Mesenchymal stem cell (in vitro differentiated cells and primary cell): ENCODE measurements at regions not wholly inside any gene's neighbourhood (a gene's known extent, or its start where the extent isn't known, plus 50 kb on each side); places are given as distances from the start of the nearest gene placed in this dataset.

ENCODE experiments used
- DNase-seq: peaks from one replicate; pipeline ENCODE4 v3.0.0-alpha.2; 2013
- H2AFZ ChIP-seq: one replicate; pipeline ENCODE4 v1.6.1; 2013; ENCODE audit warnings: low read depth, mild to moderate bottlenecking, control low read depth, inconsistent platforms, low read length, moderate library complexity
- H2AK5ac ChIP-seq: 2 replicates; pipeline ENCODE4 v1.6.1; 2013; ENCODE audit warnings: low read length, moderate library complexity, mild to moderate bottlenecking, inconsistent platforms; ENCODE audit not compliant: severe bottlenecking
- H2BK120ac ChIP-seq: one replicate; pipeline ENCODE4 v1.6.1; 2013; ENCODE audit warnings: low read depth, mild to moderate bottlenecking, inconsistent platforms, low read length, moderate library complexity
- H2BK12ac ChIP-seq, 2 experiments: one replicate each; pipeline ENCODE4 v1.6.1; 2013; ENCODE audit warnings: inconsistent platforms in 2 of 2, low read length in 2 of 2, mild to moderate bottlenecking in 2 of 2, moderate library complexity in 2 of 2, control low read depth in 1 of 2
- H2BK15ac ChIP-seq: one replicate; pipeline ENCODE4 v1.6.1; 2013; ENCODE audit warnings: mild to moderate bottlenecking, low read depth, inconsistent platforms; ENCODE audit not compliant: poor library complexity, severe bottlenecking
- H2BK5ac ChIP-seq: 2 replicates; pipeline ENCODE4 v1.6.1; 2013; ENCODE audit warnings: low read depth, mild to moderate bottlenecking, low read length, control low read depth, inconsistent platforms; ENCODE audit not compliant: poor library complexity, severe bottlenecking
- H3K14ac ChIP-seq, 2 experiments: one replicate each; pipeline ENCODE4 v1.6.1; 2013; ENCODE audit warnings: inconsistent platforms in 2 of 2, low read length in 2 of 2, control low read depth in 1 of 2, mild to moderate bottlenecking in 1 of 2, moderate library complexity in 1 of 2
- H3K18ac ChIP-seq, 2 experiments: one replicate each; pipeline ENCODE4 v1.6.1; 2013; ENCODE audit warnings: inconsistent platforms in 2 of 2, low read length in 2 of 2, control low read depth in 1 of 2, low read depth in 1 of 2, mild to moderate bottlenecking in 1 of 2
- H3K23ac ChIP-seq, 2 experiments: one replicate each; pipeline ENCODE4 v1.6.1; 2013; ENCODE audit warnings: inconsistent platforms in 2 of 2, low read length in 2 of 2, mild to moderate bottlenecking in 2 of 2, moderate library complexity in 2 of 2, control low read depth in 1 of 2
- H3K27ac ChIP-seq: 2 replicates; pipeline ENCODE4 v1.5.1; 2013; ENCODE audit warnings: mild to moderate bottlenecking, moderate library complexity, low read length, control low read depth, inconsistent platforms; ENCODE audit not compliant: poor library complexity, severe bottlenecking
- H3K27me3 ChIP-seq, 2 experiments: 2 replicates each; pipeline versions ENCODE4 v1.6.1 to v1.7.0; 2013; ENCODE audit warnings: low read length in 2 of 2, mild to moderate bottlenecking in 2 of 2, moderate library complexity in 2 of 2, control low read depth in 1 of 2, inconsistent platforms in 1 of 2; ENCODE audit not compliant: control insufficient read depth in 1 of 2, insufficient read depth in 1 of 2
- H3K36me3 ChIP-seq, 2 experiments: 2 replicates each; pipeline versions ENCODE4 v1.6.1 to v1.7.0; 2013; ENCODE audit warnings: low read length in 2 of 2, control low read depth in 1 of 2, inconsistent platforms in 1 of 2, low read depth in 1 of 2, mild to moderate bottlenecking in 1 of 2; ENCODE audit not compliant: insufficient read depth in 2 of 2, control insufficient read depth in 1 of 2
- H3K4ac ChIP-seq, 2 experiments: one replicate each; pipeline ENCODE4 v1.6.1; 2013; ENCODE audit warnings: inconsistent platforms in 2 of 2, low read length in 2 of 2, mild to moderate bottlenecking in 2 of 2, moderate library complexity in 2 of 2, control low read depth in 1 of 2, low read depth in 1 of 2
- H3K4me1 ChIP-seq: 2 replicates; pipeline ENCODE4 v1.6.1; 2013; ENCODE audit warnings: low read depth, low read length, control low read depth; ENCODE audit not compliant: control insufficient read depth, insufficient read depth
- H3K4me2 ChIP-seq: 2 replicates; pipeline ENCODE4 v1.6.1; 2013; ENCODE audit warnings: low read length, mild to moderate bottlenecking, inconsistent platforms; ENCODE audit not compliant: poor library complexity, severe bottlenecking
- H3K4me3 ChIP-seq, 2 experiments: 2 replicates each; pipeline versions ENCODE4 v1.5.1 to v1.7.0; 2013; ENCODE audit warnings: low read length in 2 of 2, mild to moderate bottlenecking in 2 of 2, control low read depth in 1 of 2, low read depth in 1 of 2; ENCODE audit not compliant: insufficient read depth in 1 of 2
- H3K79me1 ChIP-seq: replicated peaks from 2 replicates; pipeline ENCODE4 v1.6.1; 2013; ENCODE audit warnings: mild to moderate bottlenecking, control low read depth, low read length, inconsistent platforms; ENCODE audit not compliant: poor library complexity, severe bottlenecking
- H3K9ac ChIP-seq: 2 replicates; pipeline ENCODE4 v1.7.0; 2013; ENCODE audit warnings: mild to moderate bottlenecking, low read length, moderate library complexity
- H3K9me3 ChIP-seq: 2 replicates; pipeline ENCODE4 v1.7.0; 2013; ENCODE audit warnings: mild to moderate bottlenecking, low read length; ENCODE audit not compliant: control insufficient read depth
- H4K8ac ChIP-seq: one replicate; pipeline ENCODE4 v1.6.1; 2013; ENCODE audit warnings: inconsistent platforms, mild to moderate bottlenecking, low read length, moderate library complexity
- H4K91ac ChIP-seq: one replicate; pipeline ENCODE4 v1.6.1; 2013; ENCODE audit warnings: mild to moderate bottlenecking, low read length, inconsistent platforms
- WGBS: methylation state at CpG from one replicate; pipeline ENCODE4 v1.1.7; 2013; ENCODE audit warnings: mixed read lengths; 5-methylcytosine and 5-hydroxymethylcytosine counted together

DNA sequence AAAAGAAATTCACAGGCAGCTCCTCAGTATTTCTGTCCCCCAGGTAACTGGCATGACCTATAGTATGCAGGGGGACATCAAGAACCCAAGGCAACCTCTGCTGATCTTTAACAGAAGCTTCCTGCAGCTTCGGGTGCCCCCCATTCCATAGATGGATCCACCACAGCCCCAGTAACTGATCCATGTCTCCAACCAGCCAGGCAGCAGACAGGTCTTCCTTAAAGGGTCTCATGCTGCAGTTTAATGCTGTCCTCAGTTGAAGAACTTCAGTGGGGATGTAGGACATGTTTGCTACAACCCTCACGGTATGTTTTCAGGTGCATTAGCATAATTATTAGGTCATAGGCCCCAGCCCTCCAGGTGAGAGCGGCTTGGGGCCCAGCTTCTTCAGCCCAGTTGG is 90.9 kb upstream of the OLIG2 start:
- H4K91ac ChIP-seq: no peak overlapping the region
- no peaks in the 10 kb centered on the region for H3K4me1 ChIP-seq
- H4K8ac ChIP-seq: no peak overlapping the region
- H3K14ac ChIP-seq: no peak overlapping the region
- no peak overlapping the region for H3K23ac ChIP-seq
- no peak overlapping the region for H3K4ac ChIP-seq
- H3K79me1 ChIP-seq: no peaks in the 10 kb centered on the region
- H3K4me3 ChIP-seq: no peak overlapping the region
- no peak for DNase-seq
- H3K27me3 ChIP-seq: peaks cover 0 to 33% of the 10 kb centered on the region in 2 experiments
- H3K9ac ChIP-seq: no peak overlapping the region
- H2AFZ ChIP-seq: no peak overlapping the region
- WGBS: 78% methylated on average over 3 of the region's 3 CpGs
- H2BK5ac ChIP-seq: no peak overlapping the region
- H3K4me2 ChIP-seq: no peak overlapping the region
- no peak overlapping the region for H2BK15ac ChIP-seq
- H3K27ac ChIP-seq: no peak overlapping the region
- no peak overlapping the region for H2BK12ac ChIP-seq
- H3K36me3 ChIP-seq: no peaks in the 10 kb centered on the region
- H2AK5ac ChIP-seq: no peak overlapping the region
- no peak overlapping the region for H2BK120ac ChIP-seq
- no peaks in the 10 kb centered on the region for H3K9me3 ChIP-seq
- no peak overlapping the region for H3K18ac ChIP-seq

DNA sequence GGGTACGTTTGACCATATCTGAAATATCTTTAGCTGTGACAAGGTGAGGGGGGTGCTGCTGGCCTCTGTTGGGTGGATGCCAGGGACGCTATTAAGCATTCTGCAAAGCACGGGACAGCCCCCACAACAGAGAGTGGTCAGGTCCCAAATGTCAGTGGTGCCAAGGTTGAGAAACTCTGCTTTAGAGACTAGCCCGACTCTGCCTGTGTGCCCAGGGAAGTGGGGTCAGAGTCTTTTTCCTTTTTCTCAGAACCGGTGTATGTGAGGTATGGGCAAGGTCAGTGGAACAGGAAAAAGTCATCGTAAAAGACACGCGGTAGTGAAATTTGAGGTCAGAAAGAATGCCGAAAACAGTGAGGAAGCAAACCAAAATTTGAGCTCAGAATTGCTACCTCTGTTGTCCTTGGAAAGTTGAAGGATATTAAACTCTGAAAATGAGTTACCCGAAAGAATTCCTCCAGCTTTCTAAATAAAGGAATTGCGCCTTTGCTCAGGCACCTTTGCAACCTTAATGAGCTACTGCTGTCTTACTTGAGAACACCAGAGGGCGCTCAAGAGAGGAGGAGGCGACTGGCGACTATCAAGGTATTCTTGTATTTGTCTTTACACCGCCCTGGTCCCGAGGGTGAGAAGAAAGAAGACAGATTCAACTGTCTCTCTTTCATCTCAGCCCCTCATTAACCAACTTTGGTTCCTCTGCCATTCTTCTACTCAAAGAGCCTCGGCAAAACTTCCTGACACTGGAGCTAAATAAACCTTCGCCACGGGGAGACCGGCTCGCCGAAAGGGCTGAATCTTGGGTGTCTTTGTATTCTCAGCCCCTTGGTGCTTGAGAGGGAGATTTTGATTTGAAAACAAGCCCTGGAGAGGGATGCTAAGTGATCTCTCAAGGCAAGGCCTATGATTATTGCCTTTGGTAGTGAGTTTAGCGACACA is 85.4 kb upstream of the OLIG2 start:
- Histone ChIP-seq H3K9ac (no peak overlapping the region), H3K18ac (no peak overlapping the region), H3K4me1 (no peaks in the 10 kb centered on the region), H2BK12ac (no peak overlapping the region), H2AFZ (no peak overlapping the region), H2BK120ac (no peak overlapping the region), H2BK5ac (no peak overlapping the region), H3K14ac (no peak overlapping the region), H4K8ac (no peak overlapping the region), H3K9me3 (no peaks in the 10 kb centered on the region), H3K23ac (no peak overlapping the region), H3K36me3 (no peaks in the 10 kb centered on the region), H4K91ac (no peak overlapping the region), H3K4me3 (no peak overlapping the region), H2BK15ac (no peak overlapping the region), H3K79me1 (no peaks in the 10 kb centered on the region), H2AK5ac (no peak overlapping the region), H3K27ac (no peak overlapping the region), H3K27me3 (peaks cover 17 to 59% of the 10 kb centered on the region in 2 experiments), H3K4ac (no peak overlapping the region), H3K4me2 (no peak overlapping the region)
- WGBS: 59% methylated on average over 23 of the region's 23 CpGs
- DNase-seq: peak; percentile 43

DNA sequence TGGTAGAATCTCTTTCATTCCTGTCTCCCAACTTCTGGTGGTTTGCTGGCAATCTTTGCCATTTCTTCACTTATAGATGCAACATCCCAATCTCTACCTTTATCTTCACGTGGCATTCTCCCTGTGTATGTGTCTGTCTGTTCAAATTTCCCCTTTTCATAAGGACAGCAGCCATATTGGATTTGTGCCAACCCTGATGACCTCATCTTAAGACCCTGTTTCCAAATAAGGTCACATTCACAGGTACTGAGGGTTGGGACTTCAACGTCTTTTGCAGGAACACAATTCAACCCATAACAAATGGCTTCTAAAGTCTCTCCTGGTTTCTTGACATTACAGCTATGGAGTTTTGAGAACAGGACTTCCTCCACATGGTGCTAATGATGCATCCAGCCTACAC is 84.5 kb upstream of the OLIG2 start:
- no peak overlapping the region for H4K91ac ChIP-seq
- 84% methylated on average over 2 of the region's 2 CpGs for WGBS
- H3K4me1 ChIP-seq: no peaks in the 10 kb centered on the region
- H2BK120ac ChIP-seq: no peak overlapping the region
- H3K9me3 ChIP-seq: no peaks in the 10 kb centered on the region
- no peak overlapping the region for H3K18ac ChIP-seq
- no peak overlapping the region for H2BK5ac ChIP-seq
- H3K4me2 ChIP-seq: no peak overlapping the region
- no peak overlapping the region for H2AK5ac ChIP-seq
- H3K79me1 ChIP-seq: no peaks in the 10 kb centered on the region
- no peak overlapping the region for H2BK12ac ChIP-seq
- no peak overlapping the region for H3K9ac ChIP-seq
- H3K27ac ChIP-seq: no peak overlapping the region
- no peak overlapping the region for H4K8ac ChIP-seq
- no peak overlapping the region for H3K14ac ChIP-seq
- peaks cover 21 to 59% of the 10 kb centered on the region in 2 experiments for H3K27me3 ChIP-seq
- DNase-seq: no peak
- no peaks in the 10 kb centered on the region for H3K36me3 ChIP-seq
- no peak overlapping the region for H3K23ac ChIP-seq
- H2BK15ac ChIP-seq: no peak overlapping the region
- no peak overlapping the region for H2AFZ ChIP-seq
- H3K4ac ChIP-seq: no peak overlapping the region
- no peak overlapping the region for H3K4me3 ChIP-seq

DNA sequence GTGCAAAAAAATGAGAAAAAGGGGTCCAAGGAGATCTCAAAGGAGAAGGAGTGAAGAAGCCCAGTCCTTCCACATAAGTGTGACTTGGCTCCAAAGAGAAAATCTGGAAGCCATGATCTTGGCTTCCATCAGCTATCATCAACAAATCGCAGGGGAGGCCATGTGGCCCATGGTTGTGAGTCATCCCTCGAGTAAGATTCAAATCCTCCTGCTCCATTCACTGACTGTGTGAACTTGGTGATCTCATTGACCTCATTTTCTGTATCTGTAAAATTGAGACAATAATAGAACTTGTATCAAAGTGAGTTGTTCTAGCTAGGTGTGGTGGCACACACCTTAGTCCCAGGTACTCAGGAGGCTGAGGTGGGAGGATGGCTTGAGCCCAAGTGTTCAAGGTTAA is 79.1 kb upstream of the OLIG2 start:
- Histone ChIP-seq H3K14ac (no peak overlapping the region), H3K4me2 (no peak overlapping the region), H3K23ac (no peak overlapping the region), H3K18ac (no peak overlapping the region), H3K4ac (no peak overlapping the region), H2BK12ac (no peak overlapping the region), H3K9ac (no peak overlapping the region), H3K27me3 (peaks cover 28 to 55% of the 10 kb centered on the region in 2 experiments), H3K79me1 (no peaks in the 10 kb centered on the region), H2BK15ac (no peak overlapping the region), H3K27ac (no peak overlapping the region), H4K8ac (no peak overlapping the region), H2AFZ (no peak overlapping the region), H3K9me3 (no peaks in the 10 kb centered on the region), H3K4me1 (no peaks in the 10 kb centered on the region), H3K4me3 (no peak overlapping the region), H2BK120ac (no peak overlapping the region), H4K91ac (no peak overlapping the region), H2BK5ac (no peak overlapping the region), H3K36me3 (no peaks in the 10 kb centered on the region), H2AK5ac (no peak overlapping the region)
- no peak for DNase-seq
- 70% methylated on average over 1 of the region's 2 CpGs for WGBS
